H1 (cell line): ENCODE measurements at regions not wholly inside any gene's neighbourhood (a gene's known extent, or its start where the extent isn't known, plus 50 kb on each side); places are given as distances from the start of the nearest gene placed in this dataset.

ENCODE experiments used
- TF ChIP-seq, protein P1 (sequence below): fragments of 300-600 bp; sonication (generic); IDR thresholded peaks from 2 replicates; pipeline ENCODE4 v1.7.1; 2012; ENCODE audit warnings: low read length, moderate library complexity, mild to moderate bottlenecking, inconsistent platforms; ENCODE audit not compliant: insufficient replicate concordance
- TF ChIP-seq, protein P2 (sequence below): IDR thresholded peaks from 2 replicates; pipeline ENCODE4 v1.6.1; 2011; ENCODE audit warnings: low read length, improper control_type of control experiment

DNA sequence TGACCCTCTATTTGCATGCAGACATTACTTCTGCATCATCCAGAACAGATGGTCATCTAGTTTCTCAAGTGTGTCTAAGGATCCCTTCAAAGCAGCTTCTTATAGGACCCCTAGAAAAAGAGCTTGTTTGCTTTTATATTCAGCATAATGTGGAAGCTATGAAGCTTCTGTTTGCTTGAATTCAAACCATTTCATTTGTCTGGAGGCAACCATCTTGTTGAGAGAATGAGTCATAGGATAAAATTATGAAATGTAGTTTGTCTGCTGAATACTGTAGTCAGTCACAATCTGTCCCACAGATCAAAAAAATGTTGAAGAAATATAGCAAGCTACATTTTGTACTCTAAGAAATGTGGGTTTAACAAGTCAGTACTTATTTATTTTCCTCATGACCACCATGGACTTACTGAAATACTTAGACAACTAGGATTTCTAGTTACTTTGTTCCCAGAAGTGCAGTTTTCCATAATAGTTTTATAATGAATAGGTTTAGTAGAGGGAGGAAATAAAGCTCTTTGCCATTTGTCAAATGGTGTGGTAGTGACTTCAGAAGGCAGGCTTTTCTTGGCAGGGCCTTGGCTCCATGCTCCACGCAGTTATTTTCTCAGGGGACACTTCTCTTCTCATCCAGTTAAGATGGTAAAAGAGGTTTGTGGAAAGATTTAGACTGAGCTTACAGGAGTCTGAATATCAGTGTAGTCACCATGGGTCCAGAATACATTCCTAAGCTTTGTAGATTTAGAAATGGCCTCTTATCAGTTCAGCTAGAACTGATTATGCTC lies 74.8 kb upstream of the DEPDC1 start (continued):
- TF ChIP-seq, protein P1, sequence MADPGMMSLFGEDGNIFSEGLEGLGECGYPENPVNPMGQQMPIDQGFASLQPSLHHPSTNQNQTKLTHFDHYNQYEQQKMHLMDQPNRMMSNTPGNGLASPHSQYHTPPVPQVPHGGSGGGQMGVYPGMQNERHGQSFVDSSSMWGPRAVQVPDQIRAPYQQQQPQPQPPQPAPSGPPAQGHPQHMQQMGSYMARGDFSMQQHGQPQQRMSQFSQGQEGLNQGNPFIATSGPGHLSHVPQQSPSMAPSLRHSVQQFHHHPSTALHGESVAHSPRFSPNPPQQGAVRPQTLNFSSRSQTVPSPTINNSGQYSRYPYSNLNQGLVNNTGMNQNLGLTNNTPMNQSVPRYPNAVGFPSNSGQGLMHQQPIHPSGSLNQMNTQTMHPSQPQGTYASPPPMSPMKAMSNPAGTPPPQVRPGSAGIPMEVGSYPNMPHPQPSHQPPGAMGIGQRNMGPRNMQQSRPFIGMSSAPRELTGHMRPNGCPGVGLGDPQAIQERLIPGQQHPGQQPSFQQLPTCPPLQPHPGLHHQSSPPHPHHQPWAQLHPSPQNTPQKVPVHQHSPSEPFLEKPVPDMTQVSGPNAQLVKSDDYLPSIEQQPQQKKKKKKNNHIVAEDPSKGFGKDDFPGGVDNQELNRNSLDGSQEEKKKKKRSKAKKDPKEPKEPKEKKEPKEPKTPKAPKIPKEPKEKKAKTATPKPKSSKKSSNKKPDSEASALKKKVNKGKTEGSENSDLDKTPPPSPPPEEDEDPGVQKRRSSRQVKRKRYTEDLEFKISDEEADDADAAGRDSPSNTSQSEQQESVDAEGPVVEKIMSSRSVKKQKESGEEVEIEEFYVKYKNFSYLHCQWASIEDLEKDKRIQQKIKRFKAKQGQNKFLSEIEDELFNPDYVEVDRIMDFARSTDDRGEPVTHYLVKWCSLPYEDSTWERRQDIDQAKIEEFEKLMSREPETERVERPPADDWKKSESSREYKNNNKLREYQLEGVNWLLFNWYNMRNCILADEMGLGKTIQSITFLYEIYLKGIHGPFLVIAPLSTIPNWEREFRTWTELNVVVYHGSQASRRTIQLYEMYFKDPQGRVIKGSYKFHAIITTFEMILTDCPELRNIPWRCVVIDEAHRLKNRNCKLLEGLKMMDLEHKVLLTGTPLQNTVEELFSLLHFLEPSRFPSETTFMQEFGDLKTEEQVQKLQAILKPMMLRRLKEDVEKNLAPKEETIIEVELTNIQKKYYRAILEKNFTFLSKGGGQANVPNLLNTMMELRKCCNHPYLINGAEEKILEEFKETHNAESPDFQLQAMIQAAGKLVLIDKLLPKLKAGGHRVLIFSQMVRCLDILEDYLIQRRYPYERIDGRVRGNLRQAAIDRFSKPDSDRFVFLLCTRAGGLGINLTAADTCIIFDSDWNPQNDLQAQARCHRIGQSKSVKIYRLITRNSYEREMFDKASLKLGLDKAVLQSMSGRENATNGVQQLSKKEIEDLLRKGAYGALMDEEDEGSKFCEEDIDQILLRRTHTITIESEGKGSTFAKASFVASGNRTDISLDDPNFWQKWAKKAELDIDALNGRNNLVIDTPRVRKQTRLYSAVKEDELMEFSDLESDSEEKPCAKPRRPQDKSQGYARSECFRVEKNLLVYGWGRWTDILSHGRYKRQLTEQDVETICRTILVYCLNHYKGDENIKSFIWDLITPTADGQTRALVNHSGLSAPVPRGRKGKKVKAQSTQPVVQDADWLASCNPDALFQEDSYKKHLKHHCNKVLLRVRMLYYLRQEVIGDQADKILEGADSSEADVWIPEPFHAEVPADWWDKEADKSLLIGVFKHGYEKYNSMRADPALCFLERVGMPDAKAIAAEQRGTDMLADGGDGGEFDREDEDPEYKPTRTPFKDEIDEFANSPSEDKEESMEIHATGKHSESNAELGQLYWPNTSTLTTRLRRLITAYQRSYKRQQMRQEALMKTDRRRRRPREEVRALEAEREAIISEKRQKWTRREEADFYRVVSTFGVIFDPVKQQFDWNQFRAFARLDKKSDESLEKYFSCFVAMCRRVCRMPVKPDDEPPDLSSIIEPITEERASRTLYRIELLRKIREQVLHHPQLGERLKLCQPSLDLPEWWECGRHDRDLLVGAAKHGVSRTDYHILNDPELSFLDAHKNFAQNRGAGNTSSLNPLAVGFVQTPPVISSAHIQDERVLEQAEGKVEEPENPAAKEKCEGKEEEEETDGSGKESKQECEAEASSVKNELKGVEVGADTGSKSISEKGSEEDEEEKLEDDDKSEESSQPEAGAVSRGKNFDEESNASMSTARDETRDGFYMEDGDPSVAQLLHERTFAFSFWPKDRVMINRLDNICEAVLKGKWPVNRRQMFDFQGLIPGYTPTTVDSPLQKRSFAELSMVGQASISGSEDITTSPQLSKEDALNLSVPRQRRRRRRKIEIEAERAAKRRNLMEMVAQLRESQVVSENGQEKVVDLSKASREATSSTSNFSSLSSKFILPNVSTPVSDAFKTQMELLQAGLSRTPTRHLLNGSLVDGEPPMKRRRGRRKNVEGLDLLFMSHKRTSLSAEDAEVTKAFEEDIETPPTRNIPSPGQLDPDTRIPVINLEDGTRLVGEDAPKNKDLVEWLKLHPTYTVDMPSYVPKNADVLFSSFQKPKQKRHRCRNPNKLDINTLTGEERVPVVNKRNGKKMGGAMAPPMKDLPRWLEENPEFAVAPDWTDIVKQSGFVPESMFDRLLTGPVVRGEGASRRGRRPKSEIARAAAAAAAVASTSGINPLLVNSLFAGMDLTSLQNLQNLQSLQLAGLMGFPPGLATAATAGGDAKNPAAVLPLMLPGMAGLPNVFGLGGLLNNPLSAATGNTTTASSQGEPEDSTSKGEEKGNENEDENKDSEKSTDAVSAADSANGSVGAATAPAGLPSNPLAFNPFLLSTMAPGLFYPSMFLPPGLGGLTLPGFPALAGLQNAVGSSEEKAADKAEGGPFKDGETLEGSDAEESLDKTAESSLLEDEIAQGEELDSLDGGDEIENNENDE = no peak
- TF ChIP-seq, protein P2, sequence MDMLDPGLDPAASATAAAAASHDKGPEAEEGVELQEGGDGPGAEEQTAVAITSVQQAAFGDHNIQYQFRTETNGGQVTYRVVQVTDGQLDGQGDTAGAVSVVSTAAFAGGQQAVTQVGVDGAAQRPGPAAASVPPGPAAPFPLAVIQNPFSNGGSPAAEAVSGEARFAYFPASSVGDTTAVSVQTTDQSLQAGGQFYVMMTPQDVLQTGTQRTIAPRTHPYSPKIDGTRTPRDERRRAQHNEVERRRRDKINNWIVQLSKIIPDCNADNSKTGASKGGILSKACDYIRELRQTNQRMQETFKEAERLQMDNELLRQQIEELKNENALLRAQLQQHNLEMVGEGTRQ = no peak
